ENCODE measurements at regions not wholly inside any gene's neighbourhood (a gene's known extent, or its start where the extent isn't known, plus 50 kb on each side); places are given as distances from the start of the nearest gene placed in this dataset.

GRCh38 chr2:72010647-72011369 is 136.9 kb downstream of the CYP26B1 start:
- TF ChIP-seq SIN3A (IDR thresholded peaks at IDR 0.05; ENCODE audit: borderline replicate concordance, insufficient read depth, low read length) = no peak
- no peak for TF ChIP-seq TAF1 (IDR thresholded peaks at IDR 0.05; ENCODE audit: borderline replicate concordance, insufficient read depth, low read length)
- no peak for TF ChIP-seq REST (IDR thresholded peaks at IDR 0.05; ENCODE audit: insufficient read depth in 1 of 2, low read depth in 2 of 2, low read length in 2 of 2)
- no peak for TF ChIP-seq FOXP2 (optimal IDR thresholded peaks at IDR 0.05; ENCODE audit: borderline replicate concordance, extremely low read depth, extremely low read length, insufficient read depth)
- no peak for TF ChIP-seq POLR2AphosphoS5 (IDR thresholded peaks at IDR 0.05; ENCODE audit: low read depth, low read length)

GRCh38 chr2:72008608-72009007 is 139.1 kb downstream of the CYP26B1 start:
- TF ChIP-seq FOXP2 (optimal IDR thresholded peaks at IDR 0.05; ENCODE audit: borderline replicate concordance, extremely low read depth, extremely low read length, insufficient read depth) (no peak), TAF1 (IDR thresholded peaks at IDR 0.05; ENCODE audit: borderline replicate concordance, insufficient read depth, low read length) (no peak), POLR2AphosphoS5 (IDR thresholded peaks at IDR 0.05; ENCODE audit: low read depth, low read length) (no peak), SIN3A (IDR thresholded peaks at IDR 0.05; ENCODE audit: borderline replicate concordance, insufficient read depth, low read length) (no peak), REST (IDR thresholded peaks at IDR 0.05; ENCODE audit: insufficient read depth in 1 of 2, low read depth in 2 of 2, low read length in 2 of 2) (no peak)

- TF ChIP-seq POLR2AphosphoS5 (IDR thresholded peaks at IDR 0.05; ENCODE audit: low read depth, low read length) (no peak), FOXP2 (optimal IDR thresholded peaks at IDR 0.05; ENCODE audit: borderline replicate concordance, extremely low read depth, extremely low read length, insufficient read depth) (no peak)
Observed at GRCh38 chr2:72007402-72007801, 140.3 kb downstream of the CYP26B1 start.

GRCh38 chr2:72006188-72006736 is 141.4 kb downstream of the CYP26B1 start:
- no peak for TF ChIP-seq REST (IDR thresholded peaks at IDR 0.05; ENCODE audit: insufficient read depth in 1 of 2, low read depth in 2 of 2, low read length in 2 of 2)
- TF ChIP-seq POLR2AphosphoS5 (IDR thresholded peaks at IDR 0.05; ENCODE audit: low read depth, low read length) = no peak
- no peak for TF ChIP-seq FOXP2 (optimal IDR thresholded peaks at IDR 0.05; ENCODE audit: borderline replicate concordance, extremely low read depth, extremely low read length, insufficient read depth)
- no peak for TF ChIP-seq SIN3A (IDR thresholded peaks at IDR 0.05; ENCODE audit: borderline replicate concordance, insufficient read depth, low read length)
- TF ChIP-seq TAF1 (IDR thresholded peaks at IDR 0.05; ENCODE audit: borderline replicate concordance, insufficient read depth, low read length) = no peak

- no peak for TF ChIP-seq POLR2AphosphoS5 (IDR thresholded peaks at IDR 0.05; ENCODE audit: low read depth, low read length)
- TF ChIP-seq SIN3A (IDR thresholded peaks at IDR 0.05; ENCODE audit: borderline replicate concordance, insufficient read depth, low read length) = no peak
- TF ChIP-seq FOXP2 (optimal IDR thresholded peaks at IDR 0.05; ENCODE audit: borderline replicate concordance, extremely low read depth, extremely low read length, insufficient read depth) = no peak
- no peak for TF ChIP-seq REST (IDR thresholded peaks at IDR 0.05; ENCODE audit: insufficient read depth in 1 of 2, low read depth in 2 of 2, low read length in 2 of 2)
- TF ChIP-seq TAF1 (IDR thresholded peaks at IDR 0.05; ENCODE audit: borderline replicate concordance, insufficient read depth, low read length) = no peak
Observed at GRCh38 chr2:72004976-72005375, 142.7 kb downstream of the CYP26B1 start.
